GM18498 (cell line): ENCODE measurements at regions not wholly inside any gene's neighbourhood (a gene's known extent, or its start where the extent isn't known, plus 50 kb on each side); places are given as distances from the start of the nearest gene placed in this dataset.

Experiments
- ATAC-seq: cut with Tn5 transposase; IDR thresholded peaks from one replicate; pipeline ENCODE4 v1.9.1; 2021; ENCODE audit warnings: mild to moderate bottlenecking, moderate library complexity; ENCODE audit not compliant: unreplicated experiment

DNA sequence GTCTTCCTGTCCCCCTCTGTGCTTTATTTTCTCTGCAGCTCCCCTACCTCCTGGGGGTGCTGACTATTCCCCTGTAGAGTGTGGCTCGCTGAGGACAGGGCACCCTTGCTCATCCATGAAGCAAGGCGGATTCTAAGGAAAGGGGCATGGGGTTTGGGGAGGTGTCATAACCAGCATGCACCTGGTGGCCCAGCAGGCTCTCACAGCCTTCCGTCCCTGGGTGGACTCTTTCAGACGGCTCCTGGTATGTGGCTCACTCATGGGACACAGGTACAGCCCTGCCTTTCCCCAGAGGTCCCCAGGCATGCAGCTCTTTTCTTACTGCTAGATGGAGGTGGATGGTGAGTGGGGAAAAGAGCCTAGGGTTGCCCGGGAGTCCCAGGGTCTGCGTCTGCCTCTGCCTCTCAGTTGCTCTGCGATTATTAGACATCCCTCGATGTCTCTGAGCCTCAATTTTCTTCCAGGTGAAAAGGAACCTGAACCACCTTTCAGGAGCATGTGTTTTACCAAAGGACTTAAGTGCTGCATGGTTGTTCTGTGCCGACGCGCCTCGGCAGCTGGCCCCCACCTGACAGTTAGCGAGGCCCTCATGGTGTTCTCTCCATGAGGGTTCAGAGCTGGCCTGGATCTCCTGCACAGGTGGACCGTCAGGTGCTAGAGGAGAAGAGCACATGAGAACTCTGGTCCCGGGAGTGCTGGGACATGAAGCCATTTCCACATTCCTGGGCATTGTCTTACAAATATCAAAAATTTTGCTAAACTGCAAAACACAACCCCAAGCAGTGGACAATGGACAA lies 172.5 kb upstream of the SHH start:
- no peak for ATAC-seq

DNA sequence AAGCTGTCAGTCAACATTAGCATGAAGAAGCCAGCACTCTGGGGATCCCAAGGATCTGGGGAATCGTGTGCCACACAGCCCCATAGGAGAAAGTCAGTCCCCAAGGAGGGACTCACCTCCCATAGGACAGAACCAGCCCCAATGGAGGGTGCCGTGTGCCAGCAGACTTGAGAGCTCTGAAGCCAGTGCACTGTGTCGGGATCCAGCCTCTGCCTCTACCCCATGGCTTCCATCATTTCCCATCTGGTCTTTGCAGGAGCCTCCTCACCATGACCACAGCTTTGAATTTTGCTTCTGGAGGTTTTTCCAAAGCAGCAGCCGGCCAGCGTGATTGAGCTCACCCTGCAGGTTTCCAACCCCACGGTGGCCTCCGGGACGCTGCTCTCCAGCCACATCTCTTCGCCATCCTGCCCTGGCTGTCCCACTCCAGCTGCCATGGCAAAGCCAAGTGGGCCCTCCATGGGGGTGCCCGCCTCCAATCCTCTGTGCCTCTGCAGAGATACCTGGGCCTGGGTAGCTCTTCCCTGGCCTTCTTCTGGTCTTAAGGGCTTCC lies 171.8 kb upstream of the SHH start:
- no peak for ATAC-seq

DNA sequence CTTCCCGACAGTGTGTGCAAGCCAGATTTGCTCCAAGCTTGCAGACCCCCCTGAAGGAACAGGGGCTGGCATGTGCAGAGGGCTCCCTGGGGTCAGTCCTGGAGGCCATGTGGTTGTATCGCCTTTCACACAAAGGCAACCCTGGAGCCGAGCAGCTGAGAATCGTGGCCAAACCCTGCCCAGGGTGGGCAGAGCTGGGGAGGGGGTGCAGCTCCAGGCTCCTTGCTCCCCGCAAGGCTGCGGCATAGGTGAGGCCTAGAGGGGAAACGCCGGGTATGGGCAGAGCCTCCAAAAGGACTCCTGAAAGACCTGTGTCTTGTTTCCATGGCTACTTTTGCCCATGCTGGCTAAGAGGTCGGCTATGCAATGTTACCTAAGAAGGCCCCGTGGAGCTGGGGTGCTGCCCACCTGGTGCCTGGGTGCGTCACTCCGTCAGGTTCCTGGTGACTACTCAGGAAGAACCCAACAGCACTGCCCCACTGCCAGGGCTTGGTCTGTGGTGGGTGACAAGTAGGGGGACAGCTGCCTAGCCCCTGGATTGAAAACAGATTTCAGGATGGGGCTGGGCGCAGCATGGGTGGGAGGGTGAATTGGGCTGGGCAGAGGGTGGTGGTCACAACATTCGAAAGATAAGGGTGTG lies 171.0 kb upstream of the SHH start:
- ATAC-seq: no peak

DNA sequence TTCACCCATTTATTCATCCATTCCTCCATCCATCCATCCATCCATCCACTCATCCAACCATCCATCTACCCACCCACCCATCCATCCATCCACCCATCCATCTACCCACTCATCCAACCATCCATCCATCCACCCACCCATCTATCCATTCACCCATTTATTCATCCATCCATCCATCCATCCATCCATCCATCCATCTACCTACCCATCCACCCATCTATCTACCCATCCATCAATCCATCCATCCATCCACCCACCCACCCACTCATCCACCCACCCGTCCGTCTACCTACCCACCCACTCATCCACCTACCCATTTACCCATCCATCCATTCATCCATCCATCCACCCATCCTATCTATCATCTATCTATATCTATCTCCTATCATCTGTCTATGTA lies 169.4 kb upstream of the SHH start:
- ATAC-seq: no peak

DNA sequence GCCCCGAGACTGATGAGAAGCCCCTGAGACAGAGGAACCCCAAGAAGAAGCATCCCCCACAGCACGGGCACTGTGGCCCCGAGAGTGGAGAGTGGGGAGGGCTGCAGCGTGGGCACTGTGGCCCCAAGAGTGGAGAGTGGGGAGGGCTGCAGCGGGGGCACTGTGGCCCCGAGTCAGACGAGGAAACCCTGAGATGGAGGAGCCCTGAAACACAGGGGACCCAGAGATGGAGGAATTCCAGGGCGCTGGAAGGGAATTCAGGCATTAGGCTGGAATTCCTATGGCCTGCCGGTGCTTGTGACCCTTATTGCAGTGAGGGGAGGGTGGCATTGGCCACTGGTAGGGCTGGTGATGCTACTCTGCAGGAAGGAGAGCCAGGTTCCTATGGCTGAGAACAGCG lies 168.6 kb upstream of the SHH start:
- ATAC-seq: no peak

DNA sequence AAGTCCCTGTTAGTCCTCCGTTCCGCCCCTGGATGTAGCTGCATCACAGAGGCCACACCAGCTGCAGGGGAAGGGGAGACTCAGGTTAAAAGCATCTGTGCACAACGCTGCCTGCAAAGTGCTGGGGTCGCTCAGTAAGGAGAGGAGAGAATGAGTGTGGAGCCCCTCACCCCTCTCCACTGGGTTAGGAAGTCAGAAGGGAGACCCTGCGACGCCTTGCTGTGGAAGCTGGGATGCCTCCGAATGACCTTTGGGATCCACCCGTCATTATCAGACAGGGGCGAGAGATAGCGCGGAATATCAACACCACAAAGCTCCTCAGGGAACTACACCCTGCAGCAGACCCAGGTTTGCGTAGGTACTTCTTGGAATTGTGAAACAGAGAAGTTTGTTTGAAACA lies 167.7 kb upstream of the SHH start:
- ATAC-seq: no peak

DNA sequence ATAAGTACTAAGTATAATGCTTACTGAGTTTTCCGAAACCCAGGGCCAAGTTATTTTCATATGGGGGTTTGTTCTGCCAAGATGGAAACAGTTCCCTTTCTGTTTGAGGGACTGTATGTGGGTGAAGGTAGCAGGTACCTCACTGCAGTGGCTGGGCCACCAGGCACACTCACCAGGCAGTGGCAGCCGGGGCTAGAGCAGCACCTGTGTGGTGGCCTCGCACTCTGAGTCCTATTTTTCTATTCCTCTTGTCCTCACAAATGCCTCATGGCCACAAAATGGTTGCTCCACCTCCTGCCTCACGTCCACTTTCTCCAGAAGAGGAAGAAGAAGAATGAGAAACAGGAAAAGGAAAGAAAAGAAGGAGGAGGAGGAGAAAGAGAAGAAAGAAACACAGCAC lies 167.3 kb upstream of the SHH start:
- no peak for ATAC-seq

DNA sequence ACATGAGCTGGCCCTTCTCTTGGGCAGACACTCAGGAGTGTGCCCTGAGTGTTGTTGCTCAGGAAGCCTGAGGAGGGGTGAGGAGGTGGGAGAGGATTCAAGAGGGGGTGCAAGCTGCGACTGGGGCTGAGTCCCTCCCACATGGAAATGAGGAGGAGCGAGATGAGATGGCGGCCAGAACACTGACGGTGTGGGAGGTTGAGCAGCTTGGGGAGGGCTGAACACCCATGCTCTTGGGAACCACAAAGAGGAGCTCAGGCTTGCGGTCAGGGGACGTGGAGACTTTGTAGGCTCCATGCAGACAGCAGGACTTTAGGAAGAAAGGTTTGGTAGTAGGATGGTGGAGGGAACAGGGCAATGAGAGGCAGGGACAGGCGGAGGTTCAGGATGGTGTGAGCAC lies 163.2 kb upstream of the SHH start:
- ATAC-seq: no peak

DNA sequence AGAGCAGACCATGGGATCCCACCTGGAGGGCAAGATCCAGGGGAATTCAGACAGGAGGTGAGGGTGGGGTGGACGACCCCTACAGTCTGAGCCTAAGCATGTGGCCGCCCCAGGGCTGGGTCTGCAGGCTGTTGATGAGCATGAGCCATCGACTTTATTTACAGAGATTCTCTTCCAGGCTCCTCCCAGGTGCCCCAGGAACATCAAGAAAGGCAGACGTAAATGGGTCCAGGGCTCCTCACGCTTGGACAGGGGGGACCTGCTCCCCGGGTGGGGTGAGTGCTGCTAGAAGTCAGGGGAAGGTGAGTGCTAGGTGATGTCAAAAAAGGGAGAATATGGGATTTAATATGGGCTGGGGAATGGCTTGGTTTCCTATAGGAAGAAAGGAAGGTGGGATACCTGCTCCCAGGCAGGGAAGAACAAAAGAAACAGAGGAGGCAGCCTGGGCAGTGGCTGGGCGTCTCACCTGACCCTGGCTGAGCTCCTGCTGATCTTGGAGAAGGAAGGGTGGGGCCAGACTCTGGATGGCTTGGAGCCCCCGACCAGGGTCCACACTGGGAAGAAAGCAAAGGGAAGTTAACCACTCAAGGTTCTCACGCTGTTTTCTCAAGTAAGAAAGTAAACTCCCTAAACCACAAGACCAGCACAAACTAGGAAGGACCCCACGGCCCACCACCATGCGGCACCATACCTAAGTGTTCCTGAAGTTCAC lies 162.1 kb upstream of the SHH start:
- no peak for ATAC-seq

DNA sequence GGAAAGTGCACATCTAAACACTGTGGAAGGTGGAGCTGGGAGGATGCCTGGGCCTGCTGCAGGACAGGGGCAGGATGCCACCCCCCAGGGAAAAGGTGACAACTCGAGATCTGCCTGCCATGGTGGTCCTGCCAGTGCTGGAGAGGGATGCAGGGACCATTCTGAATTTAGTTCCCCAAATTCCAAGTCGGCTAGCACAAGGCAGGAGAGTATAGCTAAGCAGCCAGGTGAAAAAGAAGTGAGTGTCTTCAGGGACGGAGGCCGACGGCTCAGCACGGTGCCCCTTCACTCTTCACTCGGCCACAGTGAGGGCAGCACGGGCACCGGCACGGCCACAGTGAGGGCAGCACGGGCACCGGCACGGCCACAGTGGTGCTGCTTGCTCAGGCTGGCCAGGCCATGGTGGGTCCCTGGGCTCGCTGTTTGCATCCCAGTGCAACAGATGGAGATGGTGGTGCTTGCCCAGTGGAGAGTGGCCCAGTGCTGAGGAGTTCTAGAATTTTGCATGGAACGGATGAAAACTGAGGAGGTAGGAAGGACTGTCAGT lies 161.3 kb upstream of the SHH start:
- ATAC-seq: no peak

DNA sequence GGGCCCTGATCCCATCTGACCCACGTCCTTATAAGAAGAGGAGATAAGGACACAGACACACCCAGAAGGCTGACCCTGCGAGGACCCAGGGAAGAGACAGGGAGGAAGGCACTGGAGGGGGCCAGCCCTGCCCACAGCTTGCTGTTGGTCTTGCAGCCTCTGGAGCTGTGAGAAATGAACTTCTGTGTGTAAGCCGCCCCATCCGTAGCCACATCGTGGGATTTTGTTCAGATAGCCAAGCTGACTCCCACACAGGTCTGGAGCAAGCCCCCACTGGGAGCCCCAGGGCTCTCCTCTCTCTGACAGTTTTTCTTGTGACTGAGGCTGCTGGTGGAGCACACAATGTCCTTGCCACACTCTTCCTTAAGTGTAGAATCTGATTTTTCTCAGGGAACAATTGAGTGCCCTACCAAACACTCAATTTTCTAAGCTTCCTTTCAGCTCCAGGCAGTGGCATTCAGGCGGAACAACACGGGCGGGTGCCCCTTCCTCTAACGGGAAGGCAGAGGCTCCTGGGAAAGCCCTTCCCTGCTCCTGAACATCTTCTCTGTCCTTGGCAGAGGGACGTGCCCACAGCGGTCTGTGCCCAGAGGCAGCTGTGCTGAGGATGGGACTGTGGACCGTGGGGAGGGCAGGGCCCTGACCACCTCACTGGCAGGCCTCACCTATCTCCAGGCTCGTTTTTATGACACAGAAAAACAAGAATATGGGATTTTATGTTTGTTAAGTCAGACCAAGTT lies 160.6 kb upstream of the SHH start:
- no peak for ATAC-seq

DNA sequence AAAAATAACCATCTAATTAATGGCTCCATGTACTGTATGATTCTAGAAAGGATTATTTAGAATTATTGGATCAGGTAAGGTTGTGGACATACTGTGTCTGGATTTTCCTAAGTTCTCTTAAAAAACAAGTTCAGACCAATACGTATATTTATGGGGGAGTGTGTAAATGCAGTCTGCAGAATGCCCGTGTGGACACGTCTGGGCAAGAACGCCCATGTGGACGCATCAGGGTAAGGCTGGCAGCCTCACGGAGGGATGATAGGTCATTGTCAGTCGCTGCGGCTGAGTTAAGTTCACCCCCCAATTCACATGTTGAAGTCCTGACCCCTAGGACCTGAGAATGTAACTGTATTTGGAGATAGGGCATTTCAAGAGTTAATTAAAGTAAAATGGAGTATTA lies 160.0 kb upstream of the SHH start:
- ATAC-seq: no peak

DNA sequence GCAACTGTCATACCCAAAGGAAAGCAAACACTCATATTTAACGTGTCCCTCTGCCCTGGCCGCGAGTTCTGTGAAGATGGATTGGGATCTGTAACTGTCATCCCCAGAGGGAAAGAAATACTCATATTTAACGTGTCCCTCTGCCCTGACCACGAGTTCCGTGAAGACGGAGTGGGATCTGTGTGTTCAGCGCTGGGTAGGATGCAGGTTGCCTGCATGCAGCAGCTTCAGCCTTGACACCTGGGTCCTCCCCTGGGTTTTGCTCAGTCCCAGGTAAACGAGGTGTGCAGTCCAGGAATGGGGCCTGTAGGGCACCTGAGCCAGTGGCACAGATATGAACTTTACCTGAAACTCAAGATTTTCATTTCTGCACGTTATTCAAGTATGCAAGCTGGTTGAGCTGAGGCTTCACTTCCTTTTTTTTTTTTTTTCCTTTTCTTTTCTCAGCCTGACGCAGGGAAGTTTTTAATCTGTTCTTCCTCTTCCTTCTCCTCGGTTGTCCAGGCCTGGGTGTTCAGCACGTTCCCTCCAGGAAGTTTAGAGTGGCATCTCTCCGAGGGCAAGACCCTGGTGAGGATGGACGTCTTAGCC lies 159.0 kb upstream of the SHH start:
- no peak for ATAC-seq

DNA sequence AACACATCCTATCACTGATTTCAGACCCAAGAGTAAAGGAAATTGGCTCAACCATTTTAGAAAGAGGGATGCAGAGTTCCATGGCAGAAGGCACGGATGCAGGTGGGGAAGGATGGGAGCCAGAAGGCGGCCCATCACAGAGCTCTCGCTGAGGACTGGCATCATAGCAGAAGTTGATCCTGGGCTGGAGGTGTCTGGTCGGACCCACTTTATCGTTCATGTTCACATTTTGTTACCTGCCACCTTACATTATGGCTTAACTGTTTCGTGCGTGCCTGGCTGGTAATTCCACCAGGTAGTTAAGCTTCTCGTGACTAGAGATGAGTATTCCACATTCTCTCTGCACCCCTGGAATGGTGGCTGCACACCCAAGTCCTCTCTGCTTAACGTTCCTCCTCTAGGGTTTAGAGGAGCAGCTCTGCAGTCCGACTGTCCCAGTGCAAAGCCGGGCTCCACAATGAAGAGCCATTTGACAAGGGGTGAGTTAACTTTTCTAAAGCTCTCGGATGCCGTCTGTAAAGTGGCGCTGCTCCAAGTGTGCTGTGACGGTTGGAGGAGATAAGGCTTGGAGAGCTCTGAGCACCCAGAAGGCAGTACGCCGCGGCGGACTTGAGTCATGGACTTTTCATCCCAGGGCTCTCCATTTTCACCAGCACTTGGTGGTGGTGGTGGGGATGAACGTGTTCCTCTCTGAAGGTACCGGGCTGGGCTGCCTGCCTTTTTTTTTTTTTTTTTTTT lies 157.1 kb upstream of the SHH start:
- no peak for ATAC-seq

DNA sequence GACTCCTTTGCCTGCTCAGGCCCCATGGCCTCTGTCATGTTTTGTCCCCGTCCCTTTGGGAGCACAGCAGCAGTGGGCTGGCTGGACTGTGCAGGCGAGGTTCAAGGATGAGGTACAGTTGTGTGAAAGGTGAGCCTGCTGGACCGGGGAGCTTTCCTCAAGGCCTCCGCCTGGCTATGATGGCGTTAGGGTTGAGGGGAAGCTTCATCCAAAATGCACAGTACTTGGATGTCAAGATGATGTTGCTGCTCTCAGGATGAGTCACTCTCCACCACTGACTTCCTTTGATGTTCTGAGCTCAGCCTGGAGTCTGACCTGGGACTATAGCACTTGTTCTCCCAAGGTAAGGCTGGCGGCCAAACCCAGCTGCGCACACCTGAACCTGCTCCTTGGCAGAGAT lies 152.7 kb upstream of the SHH start:
- ATAC-seq: no peak

DNA sequence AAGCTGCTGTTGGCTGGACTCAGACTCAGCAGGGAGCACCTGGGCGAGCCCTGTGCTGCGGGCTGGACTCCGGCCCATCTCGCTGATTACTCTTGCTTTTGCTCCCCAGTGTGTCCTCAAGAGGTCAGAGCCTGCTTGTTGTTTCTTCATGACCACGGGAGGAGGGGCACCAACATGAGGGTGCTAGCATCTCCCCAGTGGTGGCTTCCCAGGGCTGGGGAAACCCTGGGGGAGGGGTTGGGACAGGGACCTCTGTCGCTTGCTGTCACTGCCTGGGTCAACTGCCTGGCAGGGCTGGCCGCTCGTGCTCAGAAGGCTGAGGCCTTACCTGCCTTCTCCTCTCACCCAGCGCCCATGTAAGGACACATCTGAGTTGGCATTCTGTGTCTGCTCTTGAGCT lies 152.3 kb upstream of the SHH start:
- no peak for ATAC-seq

DNA sequence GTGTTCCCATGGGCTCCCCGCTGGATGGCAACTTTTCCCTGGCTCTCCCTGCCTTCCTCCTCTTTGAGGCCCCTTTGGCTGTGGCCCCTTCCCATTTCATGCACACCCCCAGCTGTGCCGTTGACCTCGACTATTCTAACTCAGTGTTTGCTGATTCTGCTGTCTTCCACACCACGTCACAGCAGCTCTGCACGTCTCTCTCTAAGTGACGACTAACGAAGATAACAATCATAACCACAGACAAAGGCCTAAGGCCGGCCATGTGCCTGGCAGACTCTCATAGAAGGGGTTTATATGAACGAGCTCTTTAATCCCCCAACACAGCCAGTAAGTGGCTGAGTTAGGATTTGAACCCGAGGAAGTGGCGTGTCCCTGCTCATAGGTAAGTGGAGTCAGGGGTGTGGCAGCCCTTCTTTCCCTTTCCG lies 151.5 kb upstream of the SHH start:
- ATAC-seq: no peak

DNA sequence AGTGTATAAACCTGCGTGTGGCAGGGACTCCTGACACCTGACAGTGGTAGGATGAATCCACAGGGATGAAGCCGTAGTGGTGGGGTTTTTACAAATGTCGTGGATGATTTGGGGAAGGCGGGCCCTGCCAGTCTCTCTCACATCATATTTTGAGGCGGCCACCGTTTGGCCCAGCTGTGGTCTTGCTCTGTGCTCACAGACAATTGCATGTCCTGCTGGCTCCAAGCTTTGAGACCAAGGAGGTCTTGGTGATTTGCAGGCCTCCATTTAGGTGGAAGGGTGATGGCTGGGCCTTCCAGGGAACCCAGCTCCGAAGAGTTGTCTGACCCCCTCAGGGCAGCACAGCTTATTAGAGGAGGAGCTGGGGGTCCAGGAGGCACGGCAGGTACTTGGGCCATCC lies 151.1 kb upstream of the SHH start:
- no peak for ATAC-seq

DNA sequence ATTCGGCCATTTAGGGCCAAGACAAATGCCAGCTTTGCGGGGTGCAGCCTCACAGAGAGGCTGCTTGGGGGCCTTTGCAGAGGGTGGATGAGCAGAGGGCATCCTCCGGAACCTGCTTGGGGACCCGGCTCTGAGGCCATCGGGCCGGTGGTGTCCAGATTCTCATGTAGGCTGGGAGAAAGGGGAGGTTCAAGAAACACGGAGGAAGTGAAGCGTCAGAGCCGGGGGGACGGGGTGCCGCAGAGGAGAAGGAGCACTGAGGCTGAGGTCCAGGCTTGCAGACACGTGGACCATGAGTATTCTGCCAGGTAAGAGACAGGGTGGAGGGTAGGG lies 150.7 kb upstream of the SHH start:
- ATAC-seq: no peak
